Skeletal muscle tissue (tissue), 3 donors: ENCODE measurements at regions not wholly inside any gene's neighbourhood (a gene's known extent, or its start where the extent isn't known, plus 50 kb on each side); places are given as distances from the start of the nearest gene placed in this dataset.

Experiments used
- H3K27ac ChIP-seq: one replicate; pipeline ENCODE4 v1.7.0; 2013; ENCODE audit warnings: mild to moderate bottlenecking, low read depth, low read length, inconsistent platforms
- H3K27me3 ChIP-seq, 3 donors: one replicate each; pipeline ENCODE4 v1.7.0; 2013; ENCODE audit warnings: low read length in 3 of 3; ENCODE audit not compliant: control insufficient read depth in 3 of 3, insufficient read depth in 3 of 3
- H3K36me3 ChIP-seq, 3 donors: one replicate each; pipeline ENCODE4 v1.7.0; 2013; ENCODE audit warnings: low read length in 3 of 3; ENCODE audit not compliant: control insufficient read depth in 3 of 3, insufficient read depth in 3 of 3
- H3K4me1 ChIP-seq, 3 donors: one replicate each; pipeline ENCODE4 v1.7.0; 2013; ENCODE audit warnings: low read length in 3 of 3, mild to moderate bottlenecking in 3 of 3; ENCODE audit not compliant: control insufficient read depth in 3 of 3, insufficient read depth in 3 of 3
- H3K4me3 ChIP-seq, 3 donors: one replicate each; pipeline ENCODE4 v1.7.0; 2013; ENCODE audit warnings: low read length in 3 of 3
- H3K9ac ChIP-seq, 3 donors: one replicate each; pipeline ENCODE4 v1.7.0; 2013; ENCODE audit warnings: low read length in 3 of 3, mild to moderate bottlenecking in 3 of 3, moderate library complexity in 2 of 3, low read depth in 1 of 3
- H3K9me3 ChIP-seq, 3 donors: one replicate each; pipeline ENCODE4 v1.7.0; 2013; ENCODE audit warnings: low read length in 3 of 3; ENCODE audit not compliant: control insufficient read depth in 3 of 3
- donor health status: Osteomylitis.

DNA sequence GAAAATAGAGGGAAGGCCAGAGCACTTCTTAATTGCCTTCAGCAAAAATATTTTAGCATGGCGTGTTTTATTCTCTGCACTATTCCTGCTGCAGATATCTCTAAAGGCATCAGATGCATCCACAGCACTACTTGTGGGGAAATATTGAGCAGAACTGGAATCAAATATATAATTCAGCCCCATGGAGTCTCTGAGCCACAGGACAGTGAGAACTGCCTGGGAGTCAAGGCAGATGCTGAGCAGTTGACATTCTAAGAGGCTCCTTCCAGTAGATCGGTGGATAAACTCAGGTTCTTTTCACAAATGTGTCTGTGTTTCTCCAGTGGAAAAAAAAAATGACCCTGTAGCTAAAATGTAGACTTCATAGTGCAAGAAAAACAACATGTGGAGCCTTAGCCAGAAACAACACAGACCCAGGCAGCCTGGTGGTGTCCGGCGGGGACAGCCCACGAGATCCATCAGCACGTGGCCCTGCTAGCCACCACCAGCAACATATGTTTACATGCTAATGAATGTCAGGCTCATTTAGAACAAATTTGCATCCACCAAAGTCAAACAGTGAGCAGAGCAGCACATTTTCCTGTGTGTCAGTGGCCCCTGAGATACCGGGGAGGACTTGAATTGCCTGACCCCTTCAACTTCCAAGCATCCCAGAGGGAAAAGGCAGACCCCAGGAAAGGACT is 123.3 kb upstream of the PFKP start:
- H3K27me3 ChIP-seq = peaks cover 0 to 12% (median 4%) of the 10 kb centered on the region in 3 donors
- no peaks in the 10 kb centered on the region for H3K9me3 ChIP-seq
- H3K4me1 ChIP-seq = no peaks in the 10 kb centered on the region
- no peak overlapping the region for H3K27ac ChIP-seq
- H3K36me3 ChIP-seq = no peaks in the 10 kb centered on the region
- no peak overlapping the region for H3K4me3 ChIP-seq
- H3K9ac ChIP-seq = no peak overlapping the region

DNA sequence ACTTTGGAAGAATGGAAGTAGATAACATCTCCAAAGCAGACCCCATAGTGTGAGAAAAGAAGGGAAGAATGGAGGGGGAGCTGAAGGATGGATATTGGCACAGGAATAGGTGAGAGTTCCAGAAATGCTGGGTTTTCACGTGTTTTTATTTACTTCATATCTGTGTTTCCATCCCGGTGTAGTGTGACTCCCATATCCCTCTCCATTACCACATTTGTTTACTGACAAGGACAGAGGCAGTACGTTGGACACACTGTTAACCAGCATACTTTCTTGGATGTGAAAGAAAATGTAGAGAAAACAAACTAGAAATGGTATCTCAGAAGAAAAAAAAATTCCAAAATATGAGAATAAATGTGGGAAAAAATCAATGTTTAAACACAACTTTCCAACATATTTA is 124.4 kb upstream of the PFKP start:
- Histone ChIP-seq H3K4me3 (no peak overlapping the region), H3K9me3 (no peaks in the 10 kb centered on the region), H3K27ac (no peak overlapping the region), H3K27me3 (peaks cover 0 to 17% (median 4%) of the 10 kb centered on the region in 3 donors), H3K9ac (no peak overlapping the region), H3K4me1 (no peaks in the 10 kb centered on the region), H3K36me3 (no peaks in the 10 kb centered on the region)

DNA sequence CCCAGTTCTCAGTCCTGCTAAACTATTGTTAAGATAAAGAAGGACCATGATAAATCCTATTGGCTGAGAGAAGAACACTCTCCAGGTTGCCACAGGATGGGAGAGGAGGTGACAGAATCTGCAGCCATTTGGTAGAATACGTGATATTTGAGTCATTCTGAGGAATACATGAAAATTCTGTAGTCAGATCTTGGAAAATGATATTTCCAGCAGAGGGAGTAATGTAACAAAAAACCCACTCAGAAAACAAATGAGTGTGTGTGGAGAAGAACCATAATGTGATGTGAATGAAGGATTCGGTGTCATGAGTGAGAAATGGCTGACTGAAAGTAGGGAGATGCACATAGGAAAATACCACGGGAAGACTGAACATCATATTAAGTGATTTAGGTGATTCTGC is 128.5 kb upstream of the PFKP start:
- no peaks in the 10 kb centered on the region for H3K9me3 ChIP-seq
- no peaks in the 10 kb centered on the region for H3K4me1 ChIP-seq
- no peaks in the 10 kb centered on the region for H3K36me3 ChIP-seq
- H3K9ac ChIP-seq = no peak overlapping the region
- H3K4me3 ChIP-seq = no peak overlapping the region
- no peak overlapping the region for H3K27ac ChIP-seq
- H3K27me3 ChIP-seq = peaks cover 10 to 47% (median 30%) of the 10 kb centered on the region in 3 donors

DNA sequence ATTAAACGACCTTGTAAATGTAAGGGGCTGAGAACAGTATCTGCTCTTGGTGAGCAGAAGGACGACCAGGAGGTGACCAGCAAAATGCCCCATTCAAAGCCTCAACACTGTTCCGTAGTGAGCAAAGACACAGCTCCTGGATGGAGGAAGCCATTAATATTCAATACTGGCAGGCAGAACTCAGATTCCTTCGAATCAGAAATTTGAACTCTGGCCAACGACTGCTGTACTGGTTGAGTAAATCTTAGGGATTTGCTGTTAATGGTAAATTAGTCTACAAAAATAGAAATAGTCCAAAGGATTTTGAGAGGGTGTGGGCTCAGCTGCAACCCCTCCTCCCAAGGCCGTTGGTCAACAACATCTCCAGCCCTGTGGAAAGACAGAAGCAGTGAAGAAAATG is 130.5 kb upstream of the PFKP start:
- no peaks in the 10 kb centered on the region for H3K36me3 ChIP-seq
- no peak overlapping the region for H3K27ac ChIP-seq
- no peak overlapping the region for H3K4me3 ChIP-seq
- H3K4me1 ChIP-seq = no peaks in the 10 kb centered on the region
- H3K9me3 ChIP-seq = no peaks in the 10 kb centered on the region
- H3K27me3 ChIP-seq = peaks cover 14 to 45% (median 35%) of the 10 kb centered on the region in 3 donors
- H3K9ac ChIP-seq = no peak overlapping the region

DNA sequence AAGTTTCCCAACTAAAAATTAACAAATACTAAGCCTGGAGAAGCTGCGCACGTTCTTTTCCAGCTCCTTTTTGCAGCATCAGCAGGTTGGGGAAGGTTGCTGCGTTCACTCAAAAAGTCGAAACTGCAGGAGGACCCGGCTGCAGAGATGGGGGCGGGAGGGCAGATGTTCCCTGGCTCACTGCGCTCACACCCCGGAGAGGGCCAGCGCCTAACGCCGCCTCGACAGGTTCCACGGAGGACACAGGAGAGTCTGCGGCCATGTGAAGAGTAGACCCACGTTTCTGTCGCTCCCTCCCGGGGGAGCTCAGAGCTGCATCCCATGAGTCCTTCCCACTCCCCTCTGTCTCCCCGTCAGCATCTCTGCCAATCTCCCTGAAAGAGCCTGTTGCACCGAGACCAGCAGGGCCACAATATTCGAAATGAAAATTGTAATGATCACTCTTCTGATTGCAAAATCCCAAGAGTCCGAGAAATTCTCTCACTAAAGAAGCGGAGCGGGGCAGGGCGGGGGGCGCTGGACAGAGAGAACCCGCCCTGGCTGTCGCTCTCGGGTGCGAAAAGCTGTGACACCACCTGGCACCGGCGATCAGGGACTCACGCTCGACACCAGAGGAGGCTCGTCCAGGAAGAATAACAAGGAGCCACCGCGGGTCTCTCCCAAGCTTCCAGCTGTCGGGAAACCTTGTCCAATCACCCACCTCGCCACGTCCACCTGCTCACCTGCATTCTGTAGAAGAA is 131.5 kb upstream of the PFKP start:
- Histone ChIP-seq H3K27me3 (peaks cover 14 to 48% (median 35%) of the 10 kb centered on the region in 3 donors), H3K9me3 (no peaks in the 10 kb centered on the region), H3K4me3 (no peak overlapping the region), H3K36me3 (no peaks in the 10 kb centered on the region), H3K9ac (no peak overlapping the region), H3K4me1 (no peaks in the 10 kb centered on the region), H3K27ac (no peak overlapping the region)

DNA sequence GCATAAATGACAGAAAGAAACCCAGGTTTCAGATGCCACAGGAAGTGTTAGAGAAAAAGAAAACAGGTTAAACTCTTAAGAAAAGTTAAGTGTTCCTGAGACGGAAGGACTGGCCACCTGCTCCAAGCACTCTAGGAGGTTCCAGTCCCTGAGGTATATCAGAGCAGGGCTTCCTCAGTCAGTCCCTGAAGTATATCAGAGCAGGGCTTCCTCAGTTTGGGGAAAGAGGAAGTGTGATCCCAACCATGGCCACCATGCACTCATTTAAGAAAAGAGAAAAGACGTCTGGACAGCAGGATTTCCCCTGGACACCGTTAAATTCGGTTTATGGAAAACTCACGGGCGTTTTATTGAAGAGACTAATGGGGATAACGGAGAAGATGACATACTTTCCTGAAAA is 133.4 kb upstream of the PFKP start:
- H3K27me3 ChIP-seq = peaks cover 14 to 41% (median 35%) of the 10 kb centered on the region in 3 donors
- no peaks in the 10 kb centered on the region for H3K36me3 ChIP-seq
- H3K27ac ChIP-seq = no peak overlapping the region
- no peaks in the 10 kb centered on the region for H3K4me1 ChIP-seq
- H3K4me3 ChIP-seq = no peak overlapping the region
- H3K9ac ChIP-seq = no peak overlapping the region
- H3K9me3 ChIP-seq = no peaks in the 10 kb centered on the region

DNA sequence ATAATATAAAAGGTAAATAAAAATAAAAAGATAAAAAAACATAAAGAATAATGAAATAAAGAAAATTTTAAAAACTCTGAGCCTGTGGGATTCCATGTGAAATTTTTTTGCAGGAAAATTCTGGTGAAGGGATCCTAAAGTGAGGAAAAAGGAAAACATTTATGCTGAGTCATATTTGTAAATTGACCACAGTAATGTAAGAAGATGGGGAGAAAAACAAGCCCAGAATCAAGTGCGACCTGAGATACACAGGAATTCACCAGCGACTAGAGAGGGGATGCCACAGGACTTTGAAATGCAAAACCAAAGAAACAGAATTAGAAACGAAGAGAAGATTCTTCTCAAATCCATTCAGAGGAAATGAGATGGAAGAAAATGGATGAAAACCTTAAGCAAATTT is 133.8 kb upstream of the PFKP start:
- Histone ChIP-seq H3K27me3 (peaks cover 14 to 39% (median 35%) of the 10 kb centered on the region in 3 donors), H3K27ac (no peak overlapping the region), H3K4me3 (no peak overlapping the region), H3K9me3 (no peaks in the 10 kb centered on the region), H3K4me1 (no peaks in the 10 kb centered on the region), H3K36me3 (no peaks in the 10 kb centered on the region), H3K9ac (no peak overlapping the region)

DNA sequence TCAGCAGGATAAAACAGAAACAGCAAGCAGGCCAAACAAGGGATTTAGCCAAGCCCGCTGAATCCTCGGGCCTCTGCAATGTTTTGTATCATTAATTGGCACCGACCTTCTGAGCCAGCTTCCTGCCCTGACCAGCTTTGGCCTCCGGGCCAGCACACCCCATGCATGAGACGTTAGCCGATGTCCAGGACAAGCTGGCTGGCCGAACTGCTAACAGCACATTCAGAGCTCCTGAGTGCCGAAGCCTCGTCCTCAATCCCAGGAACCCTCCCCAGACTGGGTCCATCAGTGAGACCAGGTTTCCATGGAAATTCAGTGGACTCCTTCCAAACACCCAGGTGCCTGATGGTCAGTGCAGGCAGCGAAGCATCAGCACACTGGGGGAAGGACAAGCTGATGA is 134.3 kb upstream of the PFKP start:
- Histone ChIP-seq H3K9me3 (no peaks in the 10 kb centered on the region), H3K27me3 (peaks cover 14 to 37% (median 35%) of the 10 kb centered on the region in 3 donors), H3K27ac (no peak overlapping the region), H3K9ac (no peak overlapping the region), H3K36me3 (no peaks in the 10 kb centered on the region), H3K4me1 (no peaks in the 10 kb centered on the region), H3K4me3 (no peak overlapping the region)

DNA sequence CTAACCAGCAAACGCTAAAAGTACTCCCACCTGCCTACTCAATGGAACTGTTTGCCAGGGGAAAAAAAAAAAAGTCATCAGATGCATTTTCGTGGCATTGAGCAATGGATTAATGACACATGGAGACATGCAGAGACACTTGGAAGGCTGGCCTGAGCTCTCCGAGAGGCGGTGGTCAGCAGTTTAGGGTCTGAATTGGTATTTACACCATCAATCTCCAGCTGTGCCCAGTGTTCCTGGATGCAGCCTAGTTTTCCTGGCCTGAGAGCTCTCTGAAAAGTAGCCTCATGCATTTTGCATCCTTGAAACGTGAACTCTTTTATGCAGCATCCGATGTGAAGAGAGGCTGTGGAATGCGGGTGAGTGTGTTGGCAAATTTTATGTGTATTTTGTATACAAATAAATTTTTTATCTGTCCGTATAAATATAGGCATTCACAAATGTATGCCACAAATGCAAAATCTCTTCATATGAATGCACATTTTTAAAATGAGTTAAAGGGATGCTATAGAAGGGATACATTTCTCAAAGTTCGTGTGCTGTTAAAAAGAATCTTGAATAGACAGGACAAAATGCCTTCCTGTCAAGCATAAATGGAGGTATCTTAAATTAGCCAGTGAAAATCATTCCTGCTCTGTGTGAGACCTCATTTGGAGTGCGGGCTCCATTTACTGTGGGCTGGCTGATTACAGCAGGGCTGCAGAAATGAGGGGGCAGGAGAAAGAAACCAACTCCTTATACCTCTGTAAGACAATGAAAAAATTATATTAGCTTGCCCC is 137.7 kb upstream of the PFKP start:
- no peak overlapping the region for H3K4me3 ChIP-seq
- no peak overlapping the region for H3K27ac ChIP-seq
- no peaks in the 10 kb centered on the region for H3K9me3 ChIP-seq
- H3K9ac ChIP-seq = no peak overlapping the region
- peaks cover 0 to 6% (median 0%) of the 10 kb centered on the region in 3 donors for H3K4me1 ChIP-seq
- H3K36me3 ChIP-seq = no peaks in the 10 kb centered on the region
- H3K27me3 ChIP-seq = peaks cover 4 to 19% (median 17%) of the 10 kb centered on the region in 3 donors
